ENCODE measurements at regions not wholly inside any gene's neighbourhood (a gene's known extent, or its start where the extent isn't known, plus 50 kb on each side); places are given as distances from the start of the nearest gene placed in this dataset.

- no peak for TF ChIP-seq MAX (CRISPR knock-in tag; IDR thresholded peaks at IDR 0.05)
- TF ChIP-seq ZBTB21 (CRISPR knock-in tag; IDR thresholded peaks at IDR 0.05; ENCODE audit: borderline replicate concordance), result no peak
- no peak for TF ChIP-seq NFYB (CRISPR knock-in tag; conservative IDR thresholded peaks at IDR 0.05; ENCODE audit: low read depth)
- TF ChIP-seq CTCF (IDR thresholded peaks at IDR 0.05), result no peak
These were observed 241.2 kb downstream of the OGFRL1 start for GRCh38 chr6:71529769-71530168.
